G401 (cell line): ENCODE measurements at regions not wholly inside any gene's neighbourhood (a gene's known extent, or its start where the extent isn't known, plus 50 kb on each side); places are given as distances from the start of the nearest gene placed in this dataset.

Source experiments
- DNase-seq: peaks from one replicate; pipeline ENCODE4 v3.0.0-alpha.2; 2015; ENCODE audit warnings: low spot score
- in situ Hi-C: cut with HindIII; loops from 2 replicates; pipeline ENCODE4 v1.10.0; 2016; ENCODE audit warnings: low sequenced_read_pairs, mixed read lengths

GRCh38 chr14:65184032-65184764 is 81.9 kb upstream of the MAX start:
- in situ Hi-C loops: no loop called here
- no peak for DNase-seq

DNA sequence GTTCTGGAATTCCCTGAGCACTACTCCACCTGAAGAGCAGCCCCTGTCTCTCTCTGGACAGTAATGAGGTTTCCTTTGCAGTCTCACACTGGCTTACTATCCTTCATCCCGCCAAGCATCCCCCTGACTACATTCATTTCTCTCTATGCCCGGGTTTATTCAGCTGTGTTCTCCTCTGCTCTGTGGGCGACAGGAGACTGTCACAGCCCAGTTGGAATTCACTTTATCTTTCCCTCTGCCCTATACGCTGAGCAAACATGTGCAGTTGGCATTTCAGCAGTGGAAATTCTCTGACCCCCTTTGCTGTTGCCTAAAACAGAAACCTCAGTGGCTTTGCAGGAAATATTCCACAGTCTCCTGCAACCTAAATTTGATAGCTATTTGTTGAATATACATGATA is 83.5 kb upstream of the MAX start:
- in situ Hi-C loops: no loop called here
- DNase-seq: no peak

- in situ Hi-C loops: no loop called here
- DNase-seq: no peak
These were observed 84.6 kb upstream of the MAX start for GRCh38 chr14:65186951-65187350.

- DNase-seq: no peak
- in situ Hi-C loops: no loop called here
These were observed 85.2 kb upstream of the MAX start for GRCh38 chr14:65187421-65188049.

- in situ Hi-C loops: no loop called here
- no peak for DNase-seq
These were observed 88.0 kb upstream of the MAX start for GRCh38 chr14:65190312-65190711.

DNA sequence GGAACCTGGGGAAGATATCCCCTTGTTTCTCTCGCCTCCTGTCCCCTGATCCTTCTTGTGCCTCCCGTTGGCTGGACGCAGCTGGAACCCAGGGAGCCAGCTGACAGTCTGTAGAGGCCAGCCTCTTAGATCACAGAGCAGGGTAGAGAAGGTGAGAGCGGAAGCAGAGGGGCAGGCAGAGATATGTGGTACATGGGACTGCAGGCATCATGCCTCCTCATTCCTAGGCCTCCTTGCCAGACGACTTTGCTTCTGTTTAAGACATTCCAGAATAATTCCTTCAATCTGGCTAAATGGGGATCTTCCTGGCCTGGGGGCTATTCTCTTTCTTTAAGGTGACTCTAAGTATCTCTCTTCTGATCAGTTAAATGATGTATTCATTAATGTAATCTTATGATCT is 89.4 kb upstream of the MAX start:
- DNase-seq: no peak
- in situ Hi-C loops: no loop called here

DNA sequence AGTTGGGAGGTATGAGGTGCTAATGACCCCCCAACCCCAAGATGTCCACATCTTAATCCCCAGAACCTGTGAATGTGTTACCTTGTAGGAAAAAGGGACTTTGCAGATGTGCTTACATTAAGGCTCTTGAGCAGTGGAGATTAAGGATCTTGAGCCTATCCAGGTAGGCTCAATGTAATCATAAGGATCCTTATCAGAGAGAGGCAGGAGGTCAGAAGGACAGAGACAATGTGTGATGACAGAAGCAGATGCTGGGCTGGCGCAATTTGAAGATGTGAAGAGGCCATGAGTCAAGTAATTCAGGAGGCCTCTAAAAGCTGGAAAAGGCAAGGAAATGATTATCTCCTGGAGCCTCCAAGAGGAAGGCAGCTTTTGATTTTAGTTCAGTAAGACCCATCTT is 90.4 kb upstream of the MAX start:
- DNase-seq: no peak
- in situ Hi-C loops: no loop called here

- peak; percentile 72 for DNase-seq
- in situ Hi-C loops: no loop called here
These were observed 91.7 kb upstream of the MAX start for GRCh38 chr14:65193916-65194590.

GRCh38 chr14:65195042-65195719 is 92.9 kb upstream of the MAX start:
- in situ Hi-C loops: no loop called here

DNA sequence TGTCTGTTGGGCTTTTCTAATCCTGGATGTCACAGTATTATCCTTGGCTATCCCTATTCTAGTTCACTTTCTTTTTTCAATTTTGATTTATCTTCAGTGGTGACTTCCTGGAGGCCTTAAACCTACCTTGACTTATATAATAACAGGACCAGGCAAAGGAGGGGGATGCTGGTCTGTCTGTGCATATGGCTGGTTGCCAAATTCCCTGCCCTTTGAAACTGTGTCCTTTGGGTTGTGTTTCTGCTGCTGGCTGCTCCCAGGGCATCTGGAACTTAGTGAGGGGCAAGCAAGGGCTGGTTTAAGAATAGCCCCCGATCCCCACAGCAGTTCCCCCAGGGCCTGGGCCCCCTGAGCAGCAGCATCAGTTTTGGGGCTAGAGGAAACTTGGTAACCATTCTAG is 96.0 kb upstream of the MAX start:
- in situ Hi-C loops: no loop called here

More at GRCh38 chr14:65195042-65195719, 92.9 kb upstream of the MAX start:
- no peak for DNase-seq

GRCh38 chr14:65200454-65200853 is 98.1 kb upstream of the MAX start:
- in situ Hi-C loops: no loop called here
- no peak for DNase-seq

More for the DNA sequence above, 96.0 kb upstream of the MAX start:
- DNase-seq: no peak

- DNase-seq: no peak
These were observed 101.3 kb upstream of the MAX start for GRCh38 chr14:65203574-65203973.

GRCh38 chr14:65204056-65204455 is 101.7 kb upstream of the MAX start:
- in situ Hi-C loops: no loop called here
- no peak for DNase-seq

More at GRCh38 chr14:65203574-65203973, 101.3 kb upstream of the MAX start:
- in situ Hi-C loops: no loop called here

- in situ Hi-C loops: no loop called here
- no peak for DNase-seq
These were observed 103.7 kb upstream of the MAX start for GRCh38 chr14:65206078-65206447.

GRCh38 chr14:65206448-65207096 is 104.3 kb upstream of the MAX start:
- in situ Hi-C loops: no loop called here
- DNase-seq: no peak

DNA sequence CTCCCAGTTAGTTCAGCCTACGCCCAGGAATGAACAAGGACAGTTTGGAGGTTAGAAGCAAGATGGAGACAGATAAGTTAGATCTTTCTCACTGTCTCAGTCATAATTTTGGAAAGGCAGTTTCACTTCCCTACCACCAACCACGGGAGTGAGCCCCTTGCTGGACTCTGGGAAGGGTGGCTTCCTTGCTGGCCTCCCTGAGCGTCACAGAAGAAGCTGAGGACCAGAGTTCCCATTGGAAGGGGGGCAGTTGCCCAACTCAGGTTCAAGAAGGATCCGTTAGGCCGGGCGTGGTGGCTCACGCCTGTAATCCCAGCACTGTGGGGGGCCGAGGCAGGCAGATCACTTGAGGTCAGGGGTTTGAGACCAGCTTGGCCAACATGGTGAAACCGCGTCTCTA is 106.2 kb upstream of the MAX start:
- in situ Hi-C loops: no loop called here
- no peak for DNase-seq

DNA sequence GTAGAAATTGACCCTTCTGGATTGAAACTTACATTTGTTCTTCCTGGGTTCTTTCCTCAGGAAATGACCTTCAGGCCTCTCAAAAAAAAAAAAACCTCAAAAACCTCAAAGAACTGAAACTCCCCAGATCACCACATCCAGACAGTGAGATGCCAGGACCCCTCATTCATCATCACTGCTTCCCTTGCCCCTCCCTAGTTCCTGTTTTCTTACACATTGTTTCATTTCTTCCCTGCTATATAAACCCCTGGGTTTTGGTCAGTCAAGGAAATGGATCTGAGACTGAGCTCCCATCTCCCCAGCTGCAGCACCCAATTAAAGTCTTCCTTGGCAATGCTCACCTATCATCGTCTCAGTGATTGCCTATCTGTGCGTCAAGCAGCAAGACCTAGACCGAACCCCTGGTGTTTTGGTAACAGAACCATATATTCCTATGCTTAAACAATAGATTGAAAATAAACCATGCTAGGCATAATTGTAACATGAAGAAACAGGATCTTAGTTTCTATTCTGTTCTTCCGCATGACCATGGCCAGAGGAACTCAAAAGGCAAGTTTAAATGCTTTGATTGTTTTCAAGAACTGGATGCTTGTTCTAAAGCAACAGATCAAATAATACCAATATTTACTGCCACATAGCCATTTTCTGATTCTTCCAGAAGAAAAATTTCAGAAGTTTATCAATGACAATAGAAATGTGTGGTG is 108.0 kb upstream of the MAX start:
- DNase-seq: no peak
- in situ Hi-C loops: no loop called here

DNA sequence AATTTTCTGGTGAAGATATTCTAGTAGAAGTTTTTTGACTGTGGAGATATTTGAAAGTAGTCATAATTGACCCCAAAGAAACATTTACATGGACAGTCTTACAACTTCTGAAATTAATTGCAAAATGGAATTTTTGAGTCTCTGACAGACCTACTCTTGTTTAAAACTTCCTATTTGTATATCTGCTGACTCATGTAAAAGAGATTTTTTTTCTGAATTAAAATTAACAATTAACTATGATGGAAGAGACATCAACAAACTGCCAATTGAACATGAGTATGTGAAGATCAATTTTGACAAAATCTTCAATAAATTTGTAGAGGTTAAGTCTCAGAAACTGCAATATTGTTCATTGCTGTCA is 108.5 kb upstream of the MAX start:
- in situ Hi-C loops: no loop called here
- no peak for DNase-seq

DNA sequence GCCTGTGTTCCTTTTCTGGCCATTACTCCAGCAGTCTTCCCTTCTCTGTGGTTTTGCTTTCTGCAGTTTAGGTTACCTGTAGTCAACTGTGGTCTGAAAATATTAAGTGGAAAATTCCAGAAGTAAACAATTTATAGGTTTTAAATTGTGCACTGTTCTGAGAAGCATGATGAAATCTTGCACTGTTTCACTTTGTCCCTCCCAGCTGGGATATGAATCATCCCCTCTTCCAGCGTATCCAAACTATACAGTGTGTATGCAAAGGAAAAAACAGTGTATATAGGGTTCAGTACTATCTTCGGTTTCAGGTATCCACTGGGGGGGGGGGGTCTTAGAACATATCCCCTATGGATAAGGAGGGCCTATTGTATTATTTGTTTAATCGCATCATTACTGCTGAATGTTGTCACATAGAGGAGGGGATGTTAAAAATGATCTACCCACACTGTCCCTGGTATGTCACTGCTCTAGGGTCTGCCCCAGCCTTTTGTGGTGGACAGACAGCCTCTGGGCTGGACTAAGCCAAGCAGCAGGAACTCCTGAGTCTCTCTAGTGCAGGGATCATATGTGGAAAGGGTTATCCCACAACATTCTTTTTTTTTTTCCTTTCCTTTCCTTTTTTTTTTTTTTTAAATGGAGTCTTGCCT is 109.1 kb upstream of the MAX start:
- DNase-seq: no peak
- in situ Hi-C loops: no loop called here
